ENCODE measurements at regions not wholly inside any gene's neighbourhood (a gene's known extent, or its start where the extent isn't known, plus 50 kb on each side); places are given as distances from the start of the nearest gene placed in this dataset.
A peak's percentile ranks its signal among the peaks of the same experiment; 100 is the strongest.

- H3K9me3 ChIP-seq: no peaks in the 10 kb centered on the region
- no peak for TF ChIP-seq CTCF (IDR thresholded peaks at IDR 0.05)
- no peaks in the 10 kb centered on the region for H3K4me1 ChIP-seq (ENCODE audit: low read depth)
- no peak for ATAC-seq
- H3K4me3 ChIP-seq: no peak overlapping the region
- intact Hi-C loops (cut with DNase I, micrococcal nuclease): no loop called here
- no peak for DNase-seq
- H3K36me3 ChIP-seq (ENCODE audit: low read depth): no peaks in the 10 kb centered on the region
Observed at GRCh38 chr5:135120951-135121350, 86.9 kb upstream of the PITX1 start.

- ATAC-seq: no peak
- TF ChIP-seq CTCF (IDR thresholded peaks at IDR 0.05): no peak
- DNase-seq: no peak
- H3K9me3 ChIP-seq: no peaks in the 10 kb centered on the region
- no peaks in the 10 kb centered on the region for H3K4me1 ChIP-seq (ENCODE audit: low read depth)
- H3K4me3 ChIP-seq: no peak overlapping the region
- intact Hi-C loops (cut with DNase I, micrococcal nuclease): no loop called here
- no peaks in the 10 kb centered on the region for H3K36me3 ChIP-seq (ENCODE audit: low read depth)
Observed at GRCh38 chr5:135119481-135119880, 85.5 kb upstream of the PITX1 start.

- Histone ChIP-seq H3K4me1 (ENCODE audit: low read depth) (no peaks in the 10 kb centered on the region), H3K9me3 (no peaks in the 10 kb centered on the region), H3K4me3 (no peak overlapping the region), H3K36me3 (ENCODE audit: low read depth) (no peaks in the 10 kb centered on the region)
- DNase-seq (no peak), ATAC-seq (no peak)
- intact Hi-C loops (cut with DNase I, micrococcal nuclease): no loop called here
- TF ChIP-seq CTCF (IDR thresholded peaks at IDR 0.05): no peak
Observed at GRCh38 chr5:135117590-135117989, 83.6 kb upstream of the PITX1 start.

- peak; percentile 37 for ATAC-seq
- intact Hi-C loops (cut with DNase I, micrococcal nuclease): no loop called here
- no peak for TF ChIP-seq CTCF (IDR thresholded peaks at IDR 0.05)
- H3K36me3 ChIP-seq (ENCODE audit: low read depth): no peaks in the 10 kb centered on the region
- H3K4me3 ChIP-seq: no peak overlapping the region
- H3K9me3 ChIP-seq: no peaks in the 10 kb centered on the region
- no peaks in the 10 kb centered on the region for H3K4me1 ChIP-seq (ENCODE audit: low read depth)
- DNase-seq: no peak
Observed at GRCh38 chr5:135116160-135116561, 82.1 kb upstream of the PITX1 start.

- TF ChIP-seq CTCF (IDR thresholded peaks at IDR 0.05): no peak
- no peaks in the 10 kb centered on the region for H3K9me3 ChIP-seq
- H3K4me1 ChIP-seq (ENCODE audit: low read depth): no peaks in the 10 kb centered on the region
- ATAC-seq: no peak
- no peak for DNase-seq
- no peaks in the 10 kb centered on the region for H3K36me3 ChIP-seq (ENCODE audit: low read depth)
- intact Hi-C loops (cut with DNase I, micrococcal nuclease): no loop called here
- no peak overlapping the region for H3K4me3 ChIP-seq
Observed at GRCh38 chr5:135115591-135115990, 81.6 kb upstream of the PITX1 start.

- H3K4me3 ChIP-seq: no peak overlapping the region
- no peak for ATAC-seq
- TF ChIP-seq CTCF (IDR thresholded peaks at IDR 0.05): no peak
- H3K4me1 ChIP-seq (ENCODE audit: low read depth): no peaks in the 10 kb centered on the region
- DNase-seq: no peak
- intact Hi-C loops (cut with DNase I, micrococcal nuclease): no loop called here
- H3K36me3 ChIP-seq (ENCODE audit: low read depth): no peaks in the 10 kb centered on the region
- H3K9me3 ChIP-seq: no peaks in the 10 kb centered on the region
Observed at GRCh38 chr5:135114759-135115158, 80.7 kb upstream of the PITX1 start.
